Left kidney (tissue), 1 donor: ENCODE measurements at regions not wholly inside any gene's neighbourhood (a gene's known extent, or its start where the extent isn't known, plus 50 kb on each side); places are given as distances from the start of the nearest gene placed in this dataset.
"Not testable (repeated sequence)": the region's sequence is repeated elsewhere in the genome, so short reads cannot be mapped to it uniquely, and the experiment has no call there.

ENCODE experiments used
- DNase-seq: peaks from one replicate; pipeline ENCODE4 v3.0.0-alpha.2; 2013

DNA sequence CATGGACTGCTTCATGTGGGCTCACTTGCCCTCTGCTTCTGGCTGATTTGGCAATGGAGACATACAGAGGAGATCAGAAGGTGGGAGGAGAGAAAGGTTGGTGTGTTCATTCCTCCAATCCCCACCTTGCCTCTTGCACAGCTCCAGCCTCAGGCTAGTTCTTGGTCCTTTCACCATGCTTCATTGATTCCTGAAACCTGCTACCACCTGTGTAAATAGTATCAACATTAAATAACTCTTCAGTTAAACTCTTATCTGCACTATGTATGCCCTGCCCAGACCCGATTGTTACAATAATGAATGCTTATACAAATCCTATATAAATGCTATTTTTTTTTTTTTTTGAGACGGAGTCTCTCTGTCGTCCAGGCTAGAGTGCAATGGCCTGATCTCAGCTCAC, 174.5 kb downstream of the CD83 start:
- no peak for DNase-seq

DNA sequence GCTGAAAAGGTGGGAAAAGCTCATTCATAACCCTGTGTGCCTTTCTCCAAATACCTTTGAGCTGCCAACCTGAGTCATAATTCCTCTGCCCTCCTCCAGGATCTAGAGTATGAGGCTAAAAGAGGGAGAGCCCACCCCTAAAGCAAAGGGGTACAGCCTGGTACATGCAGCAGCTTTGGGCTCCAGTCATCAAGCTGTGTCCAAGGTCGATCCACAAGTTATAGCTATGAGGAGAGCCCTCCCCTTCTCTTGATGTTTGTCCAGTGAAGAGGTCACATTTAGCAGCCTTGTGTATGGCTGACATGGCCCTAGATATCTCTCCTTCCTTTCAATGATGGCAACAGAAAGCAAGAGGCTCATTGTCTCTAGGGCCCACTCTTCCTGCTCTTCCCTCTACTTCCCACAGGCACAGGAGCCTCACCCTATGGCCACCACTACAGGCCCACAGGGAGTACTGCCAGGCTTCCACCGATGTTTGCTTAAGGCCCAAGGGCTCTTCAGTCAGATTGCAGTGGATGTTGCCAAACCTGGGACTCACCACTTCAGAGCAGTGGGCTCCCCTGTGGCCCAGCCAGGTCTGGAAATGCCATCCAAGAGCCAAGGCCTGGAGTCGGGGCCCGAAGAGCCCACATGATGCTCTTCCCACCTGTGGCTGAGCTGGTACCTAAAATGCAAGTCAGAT, 176.8 kb downstream of the CD83 start:
- no peak for DNase-seq

DNA sequence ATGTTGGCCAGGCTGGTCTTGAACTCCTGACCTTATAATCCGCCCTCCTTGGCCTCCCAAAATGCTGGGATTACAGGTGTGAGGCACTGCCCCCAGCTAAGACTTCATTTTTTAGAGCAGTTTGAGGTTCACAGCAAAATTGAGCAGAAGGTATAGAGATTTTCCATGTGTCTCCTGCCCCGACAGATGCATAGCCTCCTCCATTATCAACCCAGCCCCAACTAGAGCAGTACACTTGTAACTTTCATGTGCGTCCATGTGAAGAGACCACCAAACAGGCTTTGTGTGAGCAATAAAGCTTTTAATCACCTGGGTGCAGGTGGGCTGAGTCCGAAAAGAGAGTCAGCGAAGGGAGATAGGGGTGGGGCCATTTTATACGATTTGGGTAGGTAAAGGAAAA, 179.1 kb downstream of the CD83 start:
- DNase-seq = not testable (repeated sequence)

DNA sequence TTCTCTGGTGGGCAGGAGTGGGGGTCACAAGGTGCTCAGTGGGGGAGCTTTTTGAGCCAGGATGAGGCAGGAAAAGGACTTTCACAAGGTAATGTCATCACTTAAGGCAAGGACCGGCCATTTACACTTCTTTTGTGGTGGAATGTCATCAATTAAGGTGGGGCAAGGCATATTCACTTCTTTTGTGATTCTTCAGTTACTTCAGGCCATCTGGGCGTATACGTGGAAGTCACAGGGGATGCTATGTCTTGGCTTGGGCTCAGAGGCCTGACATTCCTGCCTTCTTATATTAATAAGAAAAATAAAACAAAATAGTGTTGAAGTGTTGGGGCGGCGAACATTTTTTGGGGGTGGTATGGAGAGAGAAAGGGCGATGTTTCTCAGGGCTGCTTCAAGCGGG, 179.5 kb downstream of the CD83 start:
- not testable (repeated sequence) for DNase-seq

DNA sequence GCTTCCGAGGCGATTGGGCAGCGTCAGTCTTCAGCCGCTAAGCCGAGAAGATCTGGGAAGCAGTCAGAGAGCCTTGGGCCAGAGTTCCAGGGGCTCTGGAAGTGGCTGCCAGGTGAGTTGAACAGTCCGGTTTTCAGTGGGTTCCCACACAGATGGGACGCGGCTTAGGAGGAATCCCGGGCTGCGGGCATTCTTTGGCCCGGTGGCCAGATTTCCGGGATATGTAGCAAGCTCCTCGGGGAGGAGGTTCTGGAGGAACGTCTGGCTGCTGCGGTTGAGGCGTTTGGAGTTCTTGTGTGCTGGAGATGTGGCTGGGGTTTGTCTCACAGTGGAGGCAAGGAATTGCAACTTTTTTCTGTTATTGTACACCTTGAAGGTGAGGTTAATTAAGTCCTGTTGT, 182.6 kb downstream of the CD83 start:
- DNase-seq = not testable (repeated sequence)

DNA sequence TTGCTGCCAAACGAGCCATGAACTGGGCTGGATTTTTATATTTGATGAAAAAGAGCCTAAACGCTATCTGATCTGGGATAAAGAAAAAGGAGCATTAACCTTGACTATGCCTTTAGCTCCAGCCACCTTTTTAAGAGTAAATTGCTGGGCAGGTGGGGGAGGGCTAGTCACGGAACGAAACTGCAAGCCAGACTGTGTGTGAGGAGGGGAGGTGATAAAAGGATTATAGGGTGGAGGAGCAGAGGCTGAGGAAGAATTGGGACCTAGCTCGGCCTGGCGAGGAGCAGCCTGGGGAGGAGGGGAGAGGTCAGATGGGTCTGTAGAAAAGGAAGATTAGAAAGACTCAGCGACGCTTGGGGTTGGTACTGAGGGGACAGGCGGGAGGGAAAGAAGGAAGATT, 183.1 kb downstream of the CD83 start:
- not testable (repeated sequence) for DNase-seq

DNA sequence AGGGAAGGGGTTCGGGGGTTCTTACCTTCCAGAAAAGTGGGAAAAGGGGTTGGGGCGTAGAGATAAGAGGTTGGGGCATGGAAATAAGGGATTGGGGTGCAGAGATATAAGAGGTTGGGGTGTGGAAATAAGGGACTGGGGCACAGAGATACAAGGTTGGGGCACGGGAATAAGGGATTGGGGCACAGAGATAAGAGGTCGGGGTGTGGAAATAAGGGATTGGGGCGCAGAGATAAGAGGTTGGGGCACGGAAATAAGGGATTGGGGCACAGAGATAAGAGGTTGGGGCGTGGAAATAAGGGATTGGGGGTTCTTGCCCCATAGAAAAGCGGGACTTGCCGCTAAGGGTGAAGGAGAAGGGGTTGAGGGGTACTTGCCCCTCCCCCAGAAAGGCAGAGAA, 183.9 kb downstream of the CD83 start:
- not testable (repeated sequence) for DNase-seq

DNA sequence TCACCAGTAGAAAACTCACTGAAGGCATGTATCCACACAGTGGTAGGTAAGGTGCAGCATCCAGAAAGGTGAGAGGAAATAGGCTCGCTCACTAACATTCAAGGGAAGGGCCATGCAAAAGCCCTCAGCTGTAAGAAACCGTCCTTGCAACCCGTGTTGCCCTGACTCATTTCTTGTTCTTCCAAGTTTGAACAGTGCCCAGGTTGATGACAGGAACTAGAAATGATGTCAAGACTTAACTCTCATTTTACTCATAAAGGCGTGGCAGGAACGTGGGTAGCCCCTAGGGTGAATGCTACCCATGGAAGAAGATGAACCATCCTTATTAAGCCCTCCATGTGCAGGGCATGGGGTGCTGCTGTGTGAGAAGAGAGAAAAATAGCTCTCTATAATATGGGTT, 187.6 kb downstream of the CD83 start:
- DNase-seq = no peak

DNA sequence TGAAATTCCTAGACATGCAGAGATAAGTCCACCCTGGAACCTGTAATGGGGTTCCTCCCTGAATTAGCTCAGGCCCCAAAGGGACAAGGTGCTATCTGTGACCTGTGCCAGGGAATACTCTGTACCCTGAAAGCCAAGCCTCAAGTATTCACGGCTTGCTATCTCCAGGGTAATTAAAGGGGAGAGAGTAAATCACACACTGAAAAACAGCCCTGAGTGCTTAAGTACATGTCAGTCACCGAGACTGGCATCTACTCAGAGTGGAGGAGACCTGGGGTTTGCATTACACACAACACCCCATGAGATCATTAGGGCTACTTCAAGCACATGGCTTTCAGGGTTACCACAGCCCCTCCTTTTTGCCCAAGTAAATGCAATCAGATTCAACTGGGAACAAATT, 188.1 kb downstream of the CD83 start:
- DNase-seq = no peak

DNA sequence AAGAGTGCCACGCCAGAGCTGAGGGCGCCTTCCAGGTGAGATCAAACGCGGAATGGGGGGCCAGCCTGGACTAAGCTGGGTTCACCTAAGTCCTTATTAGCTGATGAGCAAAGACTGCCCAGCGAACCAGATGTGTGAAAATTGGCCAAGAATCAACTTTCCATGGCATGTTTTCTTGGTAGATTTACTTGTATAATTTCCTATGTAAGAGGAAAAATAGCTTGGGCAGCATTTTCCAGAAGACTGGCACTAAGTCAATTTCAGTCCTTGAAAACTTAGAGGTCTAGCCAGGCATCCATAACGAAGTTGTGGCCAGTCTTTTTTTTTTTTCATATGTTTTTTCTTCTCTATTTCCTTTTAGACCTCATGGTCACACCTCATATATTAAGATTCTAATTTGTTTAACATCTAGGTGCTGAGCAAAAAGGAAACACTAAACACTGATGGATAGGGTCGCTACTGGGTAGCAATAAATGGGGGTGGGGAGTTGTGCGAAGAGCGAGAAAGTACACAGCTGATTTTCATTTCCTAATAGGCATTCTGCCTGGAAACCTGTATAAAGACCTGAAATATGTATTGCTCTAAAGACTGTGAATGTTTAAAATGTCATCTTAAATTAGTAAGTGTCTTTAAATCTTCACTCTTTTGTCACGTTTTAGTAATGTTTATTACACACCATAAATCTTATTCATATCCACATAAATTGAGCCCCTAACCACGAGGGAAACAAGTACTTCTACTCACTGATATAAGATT, 188.8 kb downstream of the CD83 start:
- no peak for DNase-seq

DNA sequence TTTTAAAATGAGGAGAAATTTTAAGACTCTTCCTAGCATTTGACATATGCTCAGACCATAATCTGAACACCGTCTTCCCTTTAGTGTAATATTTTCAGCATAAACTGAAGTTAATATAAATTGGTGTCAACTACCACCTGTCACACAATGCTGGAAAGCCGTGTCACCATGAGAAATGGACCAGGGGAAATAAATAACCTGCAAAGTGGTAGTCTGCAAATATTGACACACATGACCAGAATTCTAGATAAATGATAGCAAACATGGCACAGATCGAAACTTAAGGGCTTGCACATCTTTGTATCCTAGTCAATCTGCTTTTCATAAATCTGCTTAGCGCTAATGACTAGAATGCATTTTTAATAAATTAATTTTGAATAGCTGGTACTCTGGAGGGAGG, 191.9 kb downstream of the CD83 start:
- DNase-seq = no peak

DNA sequence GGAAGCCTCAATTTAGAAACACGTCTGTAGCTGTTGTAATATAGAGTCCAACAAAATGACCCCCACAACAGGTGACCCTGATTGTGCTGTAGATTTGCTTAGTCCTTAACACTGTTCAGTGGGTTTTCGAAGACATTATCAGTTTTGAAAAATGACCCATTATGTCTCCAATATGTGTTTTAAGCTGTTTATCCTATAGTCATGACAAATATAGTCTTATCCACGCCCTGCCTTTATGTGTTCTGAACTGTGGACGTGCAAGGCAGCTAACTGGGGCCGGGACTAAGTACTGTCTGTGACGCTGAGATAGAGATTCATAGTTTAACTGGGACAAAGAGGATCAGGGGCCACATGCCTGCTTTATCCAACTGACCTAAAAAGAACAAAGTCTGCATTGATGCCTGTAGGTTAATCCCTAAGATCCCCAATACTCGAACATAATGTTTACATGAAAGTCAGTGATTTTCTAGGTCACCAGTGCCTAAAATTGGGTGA, 192.4 kb downstream of the CD83 start:
- DNase-seq = no peak

DNA sequence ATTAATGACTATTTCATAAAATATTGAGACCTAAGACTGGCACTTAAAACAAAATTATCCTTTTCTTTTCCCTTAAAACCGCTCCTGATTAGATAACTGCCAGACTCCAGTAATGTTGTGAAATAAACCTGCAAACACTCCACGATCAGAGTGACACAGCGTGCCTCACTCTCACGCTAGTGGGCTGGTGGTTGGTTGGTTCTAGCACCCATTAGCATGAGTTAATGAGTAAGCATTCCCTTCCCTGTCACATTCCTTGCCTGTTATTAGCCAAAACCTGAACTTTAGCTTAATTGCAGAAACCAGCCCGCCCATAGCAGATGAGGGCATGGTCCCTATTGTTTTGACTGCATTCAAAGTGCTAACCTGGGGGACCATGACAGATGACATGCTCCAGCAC, 193.4 kb downstream of the CD83 start:
- DNase-seq = no peak

DNA sequence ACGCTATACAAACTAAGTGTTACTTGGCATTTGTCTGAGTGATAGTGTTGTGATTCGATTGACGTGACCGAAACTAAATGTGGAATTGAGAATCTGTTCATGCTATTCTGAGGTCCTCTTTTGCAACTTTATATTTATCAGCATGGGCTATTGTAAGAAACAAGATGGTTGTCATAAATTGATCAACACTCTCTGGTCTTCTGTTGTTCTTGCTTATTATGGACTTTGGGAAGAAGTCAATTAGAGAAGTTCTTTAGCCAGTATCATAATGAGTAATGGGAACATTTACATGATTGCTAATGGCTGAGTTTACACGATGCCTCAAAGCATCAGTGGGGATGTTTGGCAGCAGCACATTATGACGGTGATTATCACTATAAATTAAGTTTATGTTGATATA, 195.0 kb downstream of the CD83 start:
- DNase-seq = no peak

DNA sequence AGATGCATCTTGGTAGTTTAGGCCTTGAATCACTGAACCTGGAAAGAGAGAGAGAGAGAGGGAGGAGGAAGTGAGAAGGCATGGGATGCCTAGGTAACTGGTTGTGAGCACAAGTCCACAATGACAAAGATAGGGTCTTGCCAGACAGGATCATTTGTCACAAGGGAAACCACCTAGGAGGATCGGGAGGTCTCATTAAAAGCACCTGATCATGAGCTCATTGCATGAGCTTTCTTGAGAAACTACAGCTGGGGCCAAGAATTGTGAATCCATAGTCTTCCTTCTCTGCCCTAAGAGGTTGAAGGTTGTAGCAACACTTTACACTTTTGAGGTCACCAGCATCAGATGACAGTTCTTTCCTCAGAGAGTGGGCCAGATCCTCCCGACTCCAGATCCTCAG, 195.7 kb downstream of the CD83 start:
- no peak for DNase-seq

DNA sequence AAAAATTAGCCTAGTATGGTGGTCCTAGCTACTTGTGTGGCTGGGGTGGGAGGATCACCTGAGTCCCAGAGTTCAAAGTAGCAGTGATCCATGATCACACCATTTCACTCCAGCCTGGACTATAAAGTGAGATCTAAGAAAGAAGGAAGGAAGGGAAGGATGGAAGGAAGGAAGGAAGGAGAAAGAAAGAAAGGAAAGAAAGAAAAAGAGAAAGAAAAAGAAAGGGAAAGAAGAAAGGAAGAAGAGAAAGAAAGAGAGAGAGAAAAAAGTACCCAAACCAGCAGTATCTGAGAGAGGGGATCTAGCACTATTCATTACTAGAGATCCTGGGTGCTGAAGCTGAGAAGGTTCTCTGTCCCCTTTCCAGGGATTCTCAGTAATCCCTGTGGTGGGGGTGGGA, 197.8 kb downstream of the CD83 start:
- no peak for DNase-seq

DNA sequence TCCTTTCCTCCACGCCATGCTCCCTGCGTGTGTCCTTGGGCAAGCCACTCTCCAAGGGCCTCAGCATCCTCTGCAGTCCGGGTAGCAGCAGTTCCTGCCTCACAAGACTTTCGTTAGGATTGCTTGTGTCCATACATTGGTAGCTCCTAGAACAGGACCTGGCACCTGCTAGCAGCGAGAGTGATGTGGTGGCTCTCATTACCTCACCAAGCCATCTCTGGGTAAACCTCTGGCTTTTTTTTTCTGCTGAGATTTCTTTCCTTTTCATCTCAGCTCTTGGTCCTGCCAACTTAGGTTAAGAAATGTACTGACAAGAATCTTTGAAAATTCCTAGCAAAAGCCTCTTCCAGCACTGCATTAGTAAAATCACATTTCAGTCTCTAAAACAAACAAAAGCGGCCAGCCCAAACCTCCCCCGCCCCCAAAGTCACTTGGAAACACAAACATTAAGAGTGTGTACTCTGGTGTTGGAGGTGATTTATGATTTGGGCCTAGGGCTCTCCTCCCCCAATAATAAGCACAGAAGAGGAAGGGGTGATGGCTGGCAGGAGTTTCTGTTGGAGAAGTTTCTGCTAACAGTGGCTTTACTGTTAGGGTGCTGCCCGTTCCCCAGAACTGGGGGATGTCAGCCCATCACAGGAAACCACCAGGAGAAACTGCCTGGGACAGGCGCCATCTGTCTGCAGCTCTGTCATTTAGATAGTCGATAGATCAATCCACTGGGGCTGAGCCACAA, 199.2 kb downstream of the CD83 start:
- DNase-seq = peak; percentile 73

DNA sequence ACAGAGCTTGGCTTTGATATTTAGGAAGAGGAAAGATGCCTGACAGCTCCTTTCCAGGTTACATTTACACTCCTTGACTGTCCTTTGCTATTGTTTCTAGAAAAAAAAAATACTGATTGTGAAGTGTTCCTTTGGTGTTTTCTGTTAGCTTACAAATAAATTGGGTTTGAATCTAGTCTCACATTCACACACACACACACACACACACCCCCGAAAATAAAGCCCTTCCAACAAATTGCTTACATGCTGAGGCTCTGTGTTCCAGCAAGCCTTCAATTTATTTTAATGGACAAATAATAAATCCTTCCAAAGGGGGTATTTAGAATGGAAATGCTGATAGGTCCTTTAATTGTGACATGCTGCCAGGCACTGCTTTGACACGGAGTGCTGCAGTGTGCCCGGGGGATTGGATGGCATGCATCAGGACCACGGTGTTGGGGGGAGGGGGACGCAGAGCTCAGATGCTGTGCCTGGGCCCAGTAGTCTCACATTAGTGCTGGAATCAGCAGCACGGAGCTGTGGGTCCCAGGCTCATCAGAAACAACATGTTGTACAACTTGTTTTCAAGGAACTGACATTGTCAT, 199.9 kb downstream of the CD83 start:
- DNase-seq = no peak

DNA sequence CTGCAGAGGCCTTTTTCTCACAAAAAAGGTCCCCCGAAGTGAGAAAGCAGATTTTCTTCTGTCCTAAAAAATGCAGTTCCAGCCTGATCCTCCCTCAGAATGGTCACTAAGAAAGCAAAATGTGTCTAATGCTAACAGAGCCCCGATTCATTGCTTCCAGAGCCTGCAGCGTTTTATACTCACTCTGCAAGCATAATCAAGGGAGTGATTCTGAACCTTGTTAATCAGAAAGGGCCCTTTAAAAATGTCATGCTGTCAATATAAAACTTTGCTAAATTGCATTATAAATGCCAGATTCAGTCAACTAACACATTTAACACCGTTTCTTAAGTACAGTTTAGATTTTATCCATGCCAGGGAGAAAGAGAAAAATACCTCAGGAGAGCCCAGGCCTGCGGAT, 202.8 kb downstream of the CD83 start:
- no peak for DNase-seq

DNA sequence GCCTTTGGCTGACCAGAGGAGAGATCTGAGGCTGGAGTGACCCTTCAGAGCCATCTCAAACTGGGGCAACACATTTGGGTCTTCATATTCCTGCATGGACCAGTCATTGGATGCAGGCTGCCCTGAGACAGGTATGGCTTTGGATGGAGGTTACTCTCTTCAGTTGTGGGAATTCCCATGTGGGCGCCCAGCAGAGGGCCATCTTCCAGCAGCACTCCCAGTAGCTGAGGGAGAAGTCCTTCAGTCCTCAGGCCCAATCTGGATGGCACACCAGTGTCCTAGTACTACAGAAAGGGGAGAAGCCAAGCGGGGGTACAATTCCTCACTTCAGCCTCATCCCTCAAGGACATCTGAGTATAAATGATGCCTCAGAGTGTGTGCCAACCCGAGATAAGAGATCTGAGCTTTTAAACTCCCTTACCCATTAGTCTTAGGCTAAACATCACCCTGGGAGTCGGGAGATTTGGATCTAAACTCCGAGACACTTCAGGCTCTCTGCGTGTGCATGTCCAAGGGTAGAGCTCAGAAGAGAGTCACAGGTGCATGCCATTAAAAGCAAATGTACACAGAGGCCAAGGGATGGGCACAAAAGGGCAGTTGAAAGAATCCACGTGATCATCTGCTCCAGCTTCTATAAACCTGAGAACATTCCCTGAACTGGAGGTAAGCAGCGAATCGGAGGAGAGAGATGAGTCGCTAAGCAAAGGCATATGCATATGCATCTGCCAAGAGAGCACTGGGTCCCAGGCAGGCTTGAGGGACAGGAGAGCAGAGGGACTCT, 204.6 kb downstream of the CD83 start:
- DNase-seq = no peak

DNA sequence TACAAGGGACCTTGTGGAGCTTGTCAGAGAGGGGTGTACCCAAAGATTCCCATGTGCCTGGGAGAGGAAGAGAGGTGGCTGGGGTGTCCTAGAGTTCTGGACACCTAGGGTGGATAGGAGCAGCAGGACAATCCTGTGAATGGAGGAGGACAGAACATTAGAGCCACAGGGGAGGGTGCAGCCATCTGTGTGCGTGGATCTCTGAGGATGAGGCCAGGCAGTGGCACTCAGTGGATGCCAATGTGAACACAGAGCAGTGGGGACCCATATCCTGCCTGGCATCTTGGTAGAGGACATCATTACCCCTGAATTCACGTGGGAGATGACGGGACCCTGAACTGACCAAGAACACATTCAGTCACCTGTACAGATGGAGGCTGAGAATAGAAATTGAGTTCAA, 205.3 kb downstream of the CD83 start:
- DNase-seq = no peak

DNA sequence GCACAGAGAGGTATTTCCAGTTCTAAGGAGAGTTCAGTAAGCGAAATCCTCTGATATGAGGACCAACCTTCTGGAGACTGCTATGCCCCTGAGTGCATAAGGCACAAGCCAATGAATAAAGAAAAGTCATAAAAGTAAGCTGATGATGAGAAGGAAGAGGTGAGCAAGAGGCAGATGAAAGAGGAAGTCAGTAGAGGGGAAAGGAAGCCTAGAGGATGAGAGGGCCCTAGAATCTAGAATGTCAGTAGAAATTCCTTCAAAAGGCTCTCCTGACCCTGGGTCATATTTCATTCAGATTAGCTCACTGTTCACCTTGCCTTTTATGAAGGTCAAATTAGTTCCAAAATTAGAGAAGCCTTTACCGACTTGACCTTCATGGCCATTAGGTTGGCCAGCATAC, 209.2 kb downstream of the CD83 start:
- DNase-seq = no peak
